ENCODE measurements at regions not wholly inside any gene's neighbourhood (a gene's known extent, or its start where the extent isn't known, plus 50 kb on each side); places are given as distances from the start of the nearest gene placed in this dataset.
"Not testable (repeated sequence)": the region's sequence is repeated elsewhere in the genome, so short reads cannot be mapped to it uniquely, and the experiment has no call there.

GRCh38 chr1:213526306-213526705 is 461.5 kb upstream of the PROX1 start:
- no peak for DNase-seq

- DNase-seq: no peak
These were observed 457.0 kb upstream of the PROX1 start for GRCh38 chr1:213530611-213531320.

DNA sequence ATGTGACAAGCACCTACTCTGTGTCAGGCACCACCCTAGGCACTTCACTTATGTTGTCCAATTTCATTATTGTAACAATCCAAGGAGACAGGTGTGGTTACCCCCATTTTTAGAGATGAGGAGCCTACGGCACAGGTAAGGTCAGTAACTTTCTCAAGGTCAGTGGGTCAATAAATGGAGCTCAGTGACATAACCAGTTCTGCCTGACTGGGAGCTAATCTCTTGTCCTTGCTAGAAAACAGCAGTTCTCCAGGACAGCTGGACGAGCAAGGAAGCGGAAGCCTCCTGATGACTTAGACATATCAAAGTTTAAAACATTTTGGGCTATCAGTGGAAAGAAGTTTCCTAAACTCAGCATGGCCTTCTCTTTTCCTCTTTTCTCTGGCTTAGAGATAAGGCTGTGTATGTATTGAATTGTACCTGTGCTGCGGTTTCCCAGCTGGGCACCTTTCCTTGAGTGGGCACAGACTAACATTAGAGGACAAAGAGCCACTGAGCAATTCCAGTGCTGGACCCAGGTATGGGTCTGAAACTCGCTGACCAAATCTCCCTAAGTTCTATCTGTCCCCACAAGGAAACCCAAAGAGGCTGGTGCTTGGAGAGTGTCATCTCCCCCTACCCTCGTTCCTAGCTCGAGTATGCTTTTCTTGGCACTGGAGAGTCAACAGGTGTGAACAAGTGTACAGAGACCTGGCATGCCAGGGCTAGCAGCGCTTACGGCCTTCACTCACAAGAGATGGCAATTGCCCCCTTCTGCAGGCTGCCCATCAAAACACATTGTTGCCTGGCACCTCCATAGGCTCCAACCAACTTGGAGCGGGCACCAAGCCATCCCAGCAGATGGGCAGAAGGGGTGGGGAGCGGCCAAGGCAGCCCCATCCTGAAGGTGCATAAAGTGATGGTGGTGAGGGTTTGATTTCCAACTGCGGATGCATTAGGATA is 456.1 kb upstream of the PROX1 start:
- DNase-seq: no peak

GRCh38 chr1:213533125-213533524 is 454.6 kb upstream of the PROX1 start:
- no peak for DNase-seq

DNA sequence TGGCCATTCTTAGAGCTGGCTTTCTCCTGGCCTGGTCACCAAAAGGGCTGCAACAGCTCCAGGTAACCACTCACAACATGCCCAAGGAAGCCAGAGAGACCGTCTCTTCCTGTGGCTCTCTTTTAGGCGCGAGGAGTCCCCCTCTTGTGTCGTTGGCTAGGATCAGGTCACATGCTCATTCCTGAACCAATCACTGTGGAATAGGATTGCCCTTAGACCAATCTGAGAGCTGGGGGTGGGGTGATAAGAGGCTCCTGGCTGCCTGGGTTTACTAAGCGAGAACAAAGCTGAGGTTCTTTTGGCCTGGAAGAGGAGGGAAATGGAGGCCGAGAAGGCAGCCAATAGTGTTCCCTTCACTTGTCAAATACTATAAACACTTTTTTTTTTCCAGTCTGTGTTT is 452.1 kb upstream of the PROX1 start:
- no peak for DNase-seq

- no peak for DNase-seq
These were observed 449.5 kb upstream of the PROX1 start for GRCh38 chr1:213538251-213538650.

- no peak for DNase-seq
These were observed 448.3 kb upstream of the PROX1 start for GRCh38 chr1:213539464-213539863.

DNA sequence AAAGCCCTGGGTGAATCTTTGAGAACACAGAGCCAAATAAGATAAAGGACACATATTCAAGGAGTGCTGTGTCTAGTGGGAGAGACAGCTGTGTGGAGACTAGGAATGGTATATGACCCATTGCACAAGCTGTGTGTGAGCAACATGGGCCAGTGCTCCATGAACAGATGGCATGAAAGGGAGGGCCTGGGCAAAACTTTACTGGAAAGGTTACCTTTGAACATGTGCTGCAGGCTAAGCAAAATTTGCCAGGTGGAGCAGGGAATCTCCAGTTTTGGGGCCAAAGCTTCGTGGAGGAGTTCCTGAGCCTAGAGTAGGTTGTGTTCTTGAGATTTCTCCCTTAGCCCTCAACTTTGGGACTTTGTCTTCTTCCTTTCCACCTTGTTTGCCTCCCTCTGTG is 446.1 kb upstream of the PROX1 start:
- no peak for DNase-seq

DNA sequence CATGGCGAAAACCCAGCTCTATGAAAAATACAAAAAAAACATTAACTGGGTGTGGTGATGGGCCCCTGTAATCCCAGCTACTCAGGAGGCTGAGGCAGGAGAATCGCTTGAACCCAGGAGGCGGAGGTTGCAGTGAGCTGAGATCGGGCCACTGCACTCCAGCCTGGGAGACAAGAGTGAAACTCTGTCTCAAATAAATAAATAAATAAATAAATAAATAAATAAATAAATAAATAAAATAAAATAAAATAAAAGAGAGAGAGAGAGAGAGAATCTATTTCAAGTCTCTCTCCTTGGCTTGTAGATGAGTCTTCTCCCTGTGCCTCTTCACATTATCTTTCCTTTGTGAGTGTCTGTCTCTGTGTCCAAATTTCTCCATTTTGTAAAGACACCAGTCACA is 442.6 kb upstream of the PROX1 start:
- not testable (repeated sequence) for DNase-seq

DNA sequence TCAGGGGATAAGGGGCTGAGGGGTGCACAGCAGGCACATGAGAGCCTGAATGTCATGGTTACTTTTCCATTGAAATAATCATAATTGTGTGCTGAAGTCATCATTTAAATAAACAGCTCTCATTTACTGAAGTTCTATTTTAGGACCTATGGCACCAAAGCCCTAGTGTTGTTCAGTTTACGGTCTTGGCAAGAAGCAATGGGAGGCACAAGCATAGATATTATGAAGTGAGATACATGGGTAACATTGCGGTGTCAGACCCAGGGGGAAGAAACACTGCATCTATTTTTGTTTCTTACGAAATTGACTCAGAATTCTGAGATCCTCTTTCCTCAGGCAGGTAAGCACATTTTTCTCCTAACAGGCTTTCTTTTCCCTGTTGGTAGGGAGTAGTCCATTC is 437.8 kb upstream of the PROX1 start:
- DNase-seq: no peak

GRCh38 chr1:213550804-213551203 is 437.0 kb upstream of the PROX1 start:
- no peak for DNase-seq

DNA sequence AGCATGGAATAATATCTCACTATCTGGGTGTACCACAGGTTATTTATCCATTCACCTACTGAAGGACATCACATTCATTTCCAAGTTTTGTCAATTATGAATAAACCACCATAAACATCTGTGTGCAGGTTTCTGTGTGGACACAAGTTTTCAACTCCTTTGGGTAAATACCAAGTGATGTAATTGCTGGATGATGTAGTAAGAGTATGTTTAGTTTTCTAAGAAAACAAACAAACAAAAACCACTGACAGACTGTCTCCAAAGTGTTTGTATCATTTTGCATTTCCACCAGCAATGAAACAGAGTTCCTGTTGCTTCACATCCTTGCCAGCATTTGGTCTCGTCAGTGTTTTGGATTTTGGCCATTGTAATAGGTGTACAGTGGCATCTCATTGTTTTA is 435.7 kb upstream of the PROX1 start:
- no peak for DNase-seq

DNA sequence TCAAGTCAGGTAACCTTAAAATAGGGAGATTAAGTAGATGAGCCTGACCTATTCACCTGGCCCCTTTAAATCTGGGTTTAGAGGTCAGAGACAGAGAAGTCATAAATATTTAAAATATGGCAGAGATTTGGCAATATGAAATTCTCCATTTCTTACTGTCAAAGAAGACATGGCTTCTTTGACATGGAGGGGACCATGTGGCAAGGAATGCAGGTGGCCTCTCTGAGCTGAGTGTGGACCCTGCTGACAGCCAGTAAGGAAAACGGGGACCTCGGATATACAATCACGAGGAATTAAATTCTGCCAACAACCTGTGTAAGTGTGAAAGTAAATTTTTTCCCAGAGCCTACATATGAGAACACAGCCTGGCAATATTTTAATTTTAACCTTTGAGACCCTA is 427.5 kb upstream of the PROX1 start:
- DNase-seq: no peak

- no peak for DNase-seq
These were observed 425.9 kb upstream of the PROX1 start for GRCh38 chr1:213561870-213562269.

DNA sequence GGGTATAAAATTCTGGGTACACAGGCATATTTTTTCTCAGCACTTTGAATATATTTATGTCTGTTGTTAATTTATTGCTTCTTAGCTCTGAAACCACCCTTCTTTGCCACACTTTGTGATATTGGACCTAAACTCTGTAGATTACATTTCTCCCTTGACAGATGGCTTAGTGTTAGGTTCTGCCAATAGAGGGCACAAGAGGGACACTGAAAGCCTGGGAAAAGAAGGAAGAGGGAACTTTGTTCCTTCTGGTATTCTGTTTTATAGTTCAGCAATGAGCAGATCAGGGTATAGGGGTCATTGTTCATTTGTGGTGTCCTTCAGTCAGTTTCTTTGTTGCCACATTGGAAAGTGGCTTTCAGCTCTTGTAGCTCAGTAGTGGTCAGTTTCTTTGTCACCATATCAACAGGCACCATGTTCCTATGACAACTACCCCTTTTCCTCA is 423.5 kb upstream of the PROX1 start:
- DNase-seq: no peak

GRCh38 chr1:213568929-213569815 is 418.6 kb upstream of the PROX1 start:
- no peak for DNase-seq

DNA sequence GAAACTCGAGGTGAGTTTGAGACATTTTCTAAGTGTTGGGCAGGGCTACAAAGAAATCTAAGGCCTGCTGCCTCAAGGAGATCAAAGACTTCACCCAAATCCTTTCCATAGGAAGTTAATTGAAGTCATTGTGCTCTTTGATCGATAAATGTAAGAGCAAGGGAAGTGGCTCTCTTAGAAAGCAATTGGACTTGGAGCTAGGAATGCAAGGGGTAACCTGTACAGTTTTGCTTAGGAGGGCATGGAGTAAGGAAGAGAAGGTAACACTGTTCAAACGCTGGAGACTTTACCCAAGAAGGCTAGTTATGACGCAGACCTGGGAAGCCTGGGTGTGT is 418.0 kb upstream of the PROX1 start:
- DNase-seq: no peak

DNA sequence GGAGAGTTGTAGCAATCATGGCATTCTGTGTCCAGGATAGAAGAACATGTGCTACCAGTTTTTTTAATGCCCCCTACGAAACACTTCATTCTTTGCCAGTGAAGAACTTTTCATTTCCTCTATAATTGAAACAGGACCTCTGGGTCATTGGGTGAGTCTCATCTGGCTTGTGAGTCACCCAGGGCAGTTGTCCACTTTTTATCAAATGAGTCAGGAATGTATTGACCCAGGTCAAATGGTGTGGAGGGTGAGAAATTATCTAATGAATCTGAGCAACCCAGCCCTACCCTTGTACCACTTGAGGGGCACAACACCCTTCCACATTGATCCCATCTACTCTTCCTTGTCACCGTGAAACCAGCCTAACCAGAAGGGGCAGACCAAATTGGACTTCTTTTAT is 417.3 kb upstream of the PROX1 start:
- DNase-seq: no peak

DNA sequence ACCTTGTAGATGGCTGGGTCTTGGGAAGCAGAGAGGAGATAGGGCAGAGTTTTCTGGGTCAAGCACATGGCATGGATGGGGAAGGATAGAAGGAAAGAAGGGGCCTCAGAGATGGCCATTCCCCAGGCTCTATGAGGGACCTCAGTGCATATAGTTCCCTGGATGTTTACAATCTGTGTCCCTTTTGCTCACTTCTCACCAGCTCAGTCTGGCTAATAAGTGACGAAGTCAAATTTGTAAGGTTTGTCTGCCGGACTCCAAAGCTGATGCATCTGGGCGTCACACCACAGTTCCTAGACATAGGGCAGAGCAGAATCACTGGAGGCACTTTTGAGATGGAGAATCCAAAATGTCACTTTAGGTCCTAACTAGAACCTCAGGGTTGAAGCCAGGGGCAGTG is 416.4 kb upstream of the PROX1 start:
- no peak for DNase-seq

GRCh38 chr1:213571843-213572242 is 415.9 kb upstream of the PROX1 start:
- no peak for DNase-seq

DNA sequence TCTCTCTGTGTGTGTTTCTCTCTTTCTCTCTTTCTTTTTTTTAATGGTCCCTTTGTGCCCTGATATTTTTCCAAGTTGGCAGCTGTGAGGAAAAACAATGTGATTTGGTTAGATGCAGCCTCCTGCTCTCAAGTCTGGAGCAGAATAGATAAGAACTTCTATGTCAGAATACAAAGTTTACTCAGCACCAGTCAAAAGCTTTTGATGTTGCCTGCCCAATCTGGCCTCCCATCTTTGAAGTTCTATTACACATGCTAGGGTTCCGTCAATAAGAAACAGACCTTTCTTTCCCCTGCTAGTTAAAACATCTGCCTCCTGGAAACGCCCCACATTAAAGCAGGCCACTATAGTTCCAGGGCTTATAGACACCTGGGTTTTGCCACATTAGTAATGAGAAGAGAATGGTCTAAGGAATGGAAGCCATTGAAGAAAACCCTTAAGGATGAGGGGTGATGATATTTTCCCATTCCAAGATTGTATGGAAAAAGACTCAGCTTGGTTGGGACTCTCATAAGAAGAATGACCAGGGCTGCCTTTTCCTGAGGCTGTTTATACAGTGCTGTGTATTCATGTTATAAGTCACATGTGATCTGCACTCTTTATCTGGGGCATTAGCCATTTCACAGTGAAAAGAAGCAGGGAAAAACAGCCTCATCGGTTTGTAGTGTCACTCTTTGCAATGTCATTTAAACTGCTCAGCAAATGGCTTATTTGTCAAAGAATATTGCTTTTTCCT is 414.7 kb upstream of the PROX1 start:
- DNase-seq: no peak
